Thyroid gland (tissue), 4 donors: ENCODE measurements at regions not wholly inside any gene's neighbourhood (a gene's known extent, or its start where the extent isn't known, plus 50 kb on each side); places are given as distances from the start of the nearest gene placed in this dataset.

Experiments used
- DNase-seq, 2 donors: peaks; one replicate each; pipeline ENCODE4 v3.0.0-alpha.2; 2019
- H3K27ac ChIP-seq, 3 donors: fragments of 200-600 bp; sonication (generic); 1 replicate in 2 of 3; 2 replicates in 1 of 3; pipeline ENCODE4 v1.5.1; 2016 to 2019; ENCODE audit warnings: mild to moderate bottlenecking in 1 of 3, moderate library complexity in 1 of 3
- H3K27me3 ChIP-seq: fragments of 200-600 bp; sonication (generic); one replicate; pipeline ENCODE4 v1.5.1; 2019
- H3K36me3 ChIP-seq, 2 donors: fragments of 200-600 bp; sonication (generic); one replicate each; pipeline ENCODE4 v1.5.1; 2016 to 2019
- H3K4me1 ChIP-seq, 2 donors: fragments of 200-600 bp; sonication (generic); one replicate each; pipeline ENCODE4 v1.5.1; 2017 to 2019
- H3K4me3 ChIP-seq, 3 donors: fragments of 200-600 bp; sonication (generic); replicated peaks in 1 of 3; 1 replicate in 2 of 3; 2 replicates in 1 of 3; pipeline ENCODE4 v1.5.1; 2016; ENCODE audit warnings: mild to moderate bottlenecking in 1 of 3
- H3K9me3 ChIP-seq: fragments of 200-600 bp; sonication (generic); one replicate; pipeline ENCODE4 v1.5.1; 2017
- CTCF ChIP-seq, 6 experiments: fragments of 200-600 bp in 3 of 6; fragments of 450-650 bp in 3 of 6; sonication (generic) in 3 of 6; IDR thresholded peaks; one replicate each; pipeline ENCODE4 v1.5.1; 2016 to 2019; ENCODE audit warnings: antibody characterized with exemption in 6 of 6, mild to moderate bottlenecking in 2 of 6, inconsistent platforms in 1 of 6, moderate library complexity in 1 of 6
- POLR2A ChIP-seq, 2 donors: fragments of 450-650 bp; IDR thresholded peaks; one replicate each; pipeline ENCODE4 v1.6.1; 2017; ENCODE audit warnings: antibody characterized with exemption in 2 of 2, mild to moderate bottlenecking in 2 of 2, moderate library complexity in 1 of 2
- WGBS, 2 donors: methylation state at CpG; one replicate each; pipeline ENCODE4 v1.1.5; 2017; 5-methylcytosine and 5-hydroxymethylcytosine counted together
- intact Hi-C: fragments of 100-400 bp; cut with DNase I; formaldehyde crosslinking; loops from one replicate; pipeline ENCODE4 v1.15.1; 2023

GRCh38 chr3:66756468-66757036 is 241.6 kb upstream of the KBTBD8 start:
- no peak for DNase-seq
- no peaks in the 10 kb centered on the region for H3K36me3 ChIP-seq
- no peak for TF ChIP-seq CTCF (IDR thresholded peaks at IDR 0.05)
- no peak for TF ChIP-seq POLR2A (IDR thresholded peaks at IDR 0.05)
- 87 to 91% methylated on average over 8 of the region's 8 CpGs for WGBS, 2 donors
- no peaks in the 10 kb centered on the region for H3K9me3 ChIP-seq
- H3K4me1 ChIP-seq, result no peaks in the 10 kb centered on the region
- no peaks in the 10 kb centered on the region for H3K27me3 ChIP-seq
- no peak overlapping the region for H3K4me3 ChIP-seq
- intact Hi-C loops, result no loop called here
- no peak overlapping the region for H3K27ac ChIP-seq

- Histone ChIP-seq H3K4me1 (no peaks in the 10 kb centered on the region), H3K27ac (no peak overlapping the region), H3K27me3 (no peaks in the 10 kb centered on the region), H3K9me3 (no peaks in the 10 kb centered on the region), H3K4me3 (no peak overlapping the region), H3K36me3 (no peaks in the 10 kb centered on the region)
- TF ChIP-seq POLR2A (IDR thresholded peaks at IDR 0.05) (no peak), CTCF (IDR thresholded peaks at IDR 0.05) (no peak)
- 84 to 86% methylated on average over 9 of the region's 9 CpGs for WGBS, 2 donors
- no peak for DNase-seq
- intact Hi-C loops, result no loop called here
Measured at GRCh38 chr3:66761093-66761780, 236.9 kb upstream of the KBTBD8 start.

GRCh38 chr3:66762916-66763693 is 235.0 kb upstream of the KBTBD8 start:
- Histone ChIP-seq H3K36me3 (no peaks in the 10 kb centered on the region), H3K4me1 (no peaks in the 10 kb centered on the region), H3K9me3 (no peaks in the 10 kb centered on the region), H3K27me3 (no peaks in the 10 kb centered on the region), H3K4me3 (no peak overlapping the region), H3K27ac (no peak overlapping the region)
- WGBS, 2 donors, result 75 to 76% methylated on average over 6 of the region's 6 CpGs
- no peak for DNase-seq
- TF ChIP-seq CTCF (IDR thresholded peaks at IDR 0.05) (no peak), POLR2A (IDR thresholded peaks at IDR 0.05) (no peak)
- intact Hi-C loops, result no loop called here

- Histone ChIP-seq H3K36me3 (no peaks in the 10 kb centered on the region), H3K9me3 (no peaks in the 10 kb centered on the region), H3K27ac (no peak overlapping the region), H3K4me3 (no peak overlapping the region), H3K27me3 (no peaks in the 10 kb centered on the region), H3K4me1 (no peaks in the 10 kb centered on the region)
- no peak for DNase-seq
- no peak for TF ChIP-seq POLR2A (IDR thresholded peaks at IDR 0.05)
- TF ChIP-seq CTCF (IDR thresholded peaks at IDR 0.05), result no peak
- intact Hi-C loops, result no loop called here
- WGBS, 2 donors, result 76 to 80% methylated on average over 5 of the region's 5 CpGs
Measured at GRCh38 chr3:66778107-66778506, 220.0 kb upstream of the KBTBD8 start.

GRCh38 chr3:66778777-66779176 is 219.3 kb upstream of the KBTBD8 start:
- TF ChIP-seq CTCF (IDR thresholded peaks at IDR 0.05) (no peak), POLR2A (IDR thresholded peaks at IDR 0.05) (no peak)
- no peaks in the 10 kb centered on the region for H3K9me3 ChIP-seq

More at GRCh38 chr3:66778777-66779176, 219.3 kb upstream of the KBTBD8 start:
- WGBS, 2 donors, result 89 to 91% methylated on average over 3 of the region's 3 CpGs
- no peaks in the 10 kb centered on the region for H3K27me3 ChIP-seq
- DNase-seq, result no peak
- intact Hi-C loops, result no loop called here
- no peak overlapping the region for H3K4me3 ChIP-seq
- H3K4me1 ChIP-seq, result no peaks in the 10 kb centered on the region
- no peaks in the 10 kb centered on the region for H3K36me3 ChIP-seq
- H3K27ac ChIP-seq, result no peak overlapping the region
